ENCODE measurements at regions not wholly inside any gene's neighbourhood (a gene's known extent, or its start where the extent isn't known, plus 50 kb on each side); places are given as distances from the start of the nearest gene placed in this dataset.

DNA sequence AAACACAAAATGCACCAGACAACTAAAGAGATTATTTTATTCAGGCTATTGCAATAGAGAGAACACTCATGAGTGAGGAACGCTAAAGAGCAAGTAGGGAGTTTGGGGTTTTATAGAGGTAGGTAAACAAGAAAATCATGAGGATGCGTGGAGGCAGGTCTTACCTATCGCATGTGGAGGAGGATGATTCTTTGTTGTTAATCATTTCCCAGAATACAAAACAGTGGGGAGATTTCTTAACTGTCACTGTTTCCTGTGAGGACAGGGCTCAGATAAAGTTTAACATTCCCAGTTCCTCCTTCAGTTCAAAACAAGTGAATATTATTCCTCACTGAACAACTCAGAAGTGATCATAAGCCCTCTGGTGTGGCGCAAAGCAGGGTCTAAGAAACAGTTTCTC lies 156.1 kb upstream of the MGAT5 start:
- TF ChIP-seq, protein P1, sequence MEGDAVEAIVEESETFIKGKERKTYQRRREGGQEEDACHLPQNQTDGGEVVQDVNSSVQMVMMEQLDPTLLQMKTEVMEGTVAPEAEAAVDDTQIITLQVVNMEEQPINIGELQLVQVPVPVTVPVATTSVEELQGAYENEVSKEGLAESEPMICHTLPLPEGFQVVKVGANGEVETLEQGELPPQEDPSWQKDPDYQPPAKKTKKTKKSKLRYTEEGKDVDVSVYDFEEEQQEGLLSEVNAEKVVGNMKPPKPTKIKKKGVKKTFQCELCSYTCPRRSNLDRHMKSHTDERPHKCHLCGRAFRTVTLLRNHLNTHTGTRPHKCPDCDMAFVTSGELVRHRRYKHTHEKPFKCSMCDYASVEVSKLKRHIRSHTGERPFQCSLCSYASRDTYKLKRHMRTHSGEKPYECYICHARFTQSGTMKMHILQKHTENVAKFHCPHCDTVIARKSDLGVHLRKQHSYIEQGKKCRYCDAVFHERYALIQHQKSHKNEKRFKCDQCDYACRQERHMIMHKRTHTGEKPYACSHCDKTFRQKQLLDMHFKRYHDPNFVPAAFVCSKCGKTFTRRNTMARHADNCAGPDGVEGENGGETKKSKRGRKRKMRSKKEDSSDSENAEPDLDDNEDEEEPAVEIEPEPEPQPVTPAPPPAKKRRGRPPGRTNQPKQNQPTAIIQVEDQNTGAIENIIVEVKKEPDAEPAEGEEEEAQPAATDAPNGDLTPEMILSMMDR (IDR thresholded peaks at IDR 0.05; ENCODE audit: low read depth, low read length), result no peak
- TF ChIP-seq POLR2A (IDR thresholded peaks at IDR 0.05; ENCODE audit: extremely low read depth, insufficient read length), result no peak
- TF ChIP-seq, protein P2, sequence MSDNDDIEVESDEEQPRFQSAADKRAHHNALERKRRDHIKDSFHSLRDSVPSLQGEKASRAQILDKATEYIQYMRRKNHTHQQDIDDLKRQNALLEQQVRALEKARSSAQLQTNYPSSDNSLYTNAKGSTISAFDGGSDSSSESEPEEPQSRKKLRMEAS (IDR thresholded peaks at IDR 0.05; ENCODE audit: low read depth, low read length), result no peak

Measured in NB4 (cell line).